Liver (tissue), 7 donors: ENCODE measurements at regions not wholly inside any gene's neighbourhood (a gene's known extent, or its start where the extent isn't known, plus 50 kb on each side); places are given as distances from the start of the nearest gene placed in this dataset.

Experiments used
- DNase-seq: peaks from one replicate; pipeline ENCODE4 v3.0.0-alpha.2; 2017; ENCODE audit warnings: low spot score
- H3K27ac ChIP-seq, 2 donors: one replicate each; pipeline ENCODE4 v1.7.0; 2013; ENCODE audit warnings: inconsistent platforms in 2 of 2, low read length in 2 of 2, control low read depth in 1 of 2, low read depth in 1 of 2, mild to moderate bottlenecking in 1 of 2
- H3K27me3 ChIP-seq, 4 donors: one replicate each; pipeline versions ENCODE4 v1.6.1 to v1.7.0; 2013; ENCODE audit warnings: low read length in 3 of 4, inconsistent platforms in 1 of 4, mild to moderate bottlenecking in 1 of 4, moderate library complexity in 1 of 4; ENCODE audit not compliant: control insufficient read depth in 4 of 4, insufficient read depth in 4 of 4
- H3K36me3 ChIP-seq, 4 donors: one replicate each; pipeline versions ENCODE4 v1.6.1 to v1.7.0; 2013; ENCODE audit warnings: low read length in 3 of 4, mild to moderate bottlenecking in 3 of 4, low read depth in 1 of 4, moderate library complexity in 1 of 4; ENCODE audit not compliant: control insufficient read depth in 4 of 4, insufficient read depth in 3 of 4
- H3K4me1 ChIP-seq, 4 donors: one replicate each; pipeline versions ENCODE4 v1.6.1 to v1.7.0; 2013; ENCODE audit warnings: low read length in 3 of 4, mild to moderate bottlenecking in 3 of 4, moderate library complexity in 1 of 4; ENCODE audit not compliant: control insufficient read depth in 4 of 4, insufficient read depth in 4 of 4
- H3K4me3 ChIP-seq, 3 donors: one replicate each; pipeline versions ENCODE4 v1.6.1 to v1.7.0; 2013; ENCODE audit warnings: low read length in 3 of 3, control low read depth in 1 of 3, low read depth in 1 of 3, mild to moderate bottlenecking in 1 of 3
- H3K9ac ChIP-seq, 2 donors: one replicate each; pipeline ENCODE4 v1.7.0; 2013; ENCODE audit warnings: low read length in 2 of 2, mild to moderate bottlenecking in 2 of 2, moderate library complexity in 2 of 2, control low read depth in 1 of 2, low read depth in 1 of 2
- H3K9me3 ChIP-seq, 4 donors: one replicate each; pipeline versions ENCODE4 v1.6.1 to v1.7.0; 2013; ENCODE audit warnings: low read length in 3 of 4; ENCODE audit not compliant: control insufficient read depth in 4 of 4
- ATF3 ChIP-seq: IDR thresholded peaks from 2 replicates; pipeline ENCODE4 v1.6.1; 2016; ENCODE audit warnings: antibody characterized with exemption
- EGR1 ChIP-seq, 2 donors: IDR thresholded peaks; 2 replicates each; pipeline ENCODE4 v1.6.1; 2016 to 2018; ENCODE audit warnings: antibody characterized with exemption in 2 of 2, low read depth in 2 of 2
- FOXA1 ChIP-seq: IDR thresholded peaks from 2 replicates; pipeline ENCODE4 v1.6.1; 2016; ENCODE audit warnings: antibody characterized with exemption
- FOXA2 ChIP-seq: IDR thresholded peaks from 2 replicates; pipeline ENCODE4 v1.6.1; 2016; ENCODE audit warnings: antibody characterized with exemption
- GABPA ChIP-seq, 2 donors: IDR thresholded peaks in 1 of 2; conservative IDR thresholded peaks in 1 of 2; 2 replicates each; pipeline ENCODE4 v1.6.1; 2016; ENCODE audit warnings: antibody characterized with exemption in 2 of 2, mild to moderate bottlenecking in 1 of 2, moderate library complexity in 1 of 2
- HNF4G ChIP-seq: IDR thresholded peaks from 2 replicates; pipeline ENCODE4 v1.6.1; 2016; ENCODE audit warnings: antibody characterized with exemption
- MAX ChIP-seq: IDR thresholded peaks from 2 replicates; pipeline ENCODE4 v1.6.1; 2016; ENCODE audit warnings: antibody characterized with exemption
- RAD21 ChIP-seq, 2 donors: IDR thresholded peaks; 2 replicates each; pipeline ENCODE4 v1.6.1; 2016; ENCODE audit warnings: antibody characterized with exemption in 2 of 2, mild to moderate bottlenecking in 2 of 2
- REST ChIP-seq: IDR thresholded peaks from 2 replicates; pipeline ENCODE4 v1.6.1; 2016; ENCODE audit warnings: antibody characterized with exemption, mild to moderate bottlenecking
- RXRA ChIP-seq, 2 donors: IDR thresholded peaks; 2 replicates each; pipeline ENCODE4 v1.6.1; 2017 to 2018; ENCODE audit warnings: antibody characterized with exemption in 2 of 2, mild to moderate bottlenecking in 1 of 2
- ZBTB33 ChIP-seq: IDR thresholded peaks from 2 replicates; pipeline ENCODE4 v1.6.1; 2016; ENCODE audit warnings: antibody characterized with exemption
- WGBS: extraction: QIAGEN DNeasy Blood & Tissue Kit; methylation state at CpG from one replicate; pipeline ENCODE4 v1.1.7; 2013; 5-methylcytosine and 5-hydroxymethylcytosine counted together
- donor health status: healthy.
- donor health status: healthy.
- donor health status: healthy.
- donor health status: healthy.

- no peak for DNase-seq
- 93% methylated on average over 6 of the region's 6 CpGs for WGBS
- no peak overlapping the region for H3K9ac ChIP-seq
- no peak overlapping the region for H3K27ac ChIP-seq
- no peak for TF ChIP-seq ZBTB33
- no peak for TF ChIP-seq REST
- TF ChIP-seq ATF3, result no peak
- TF ChIP-seq RAD21 (IDR thresholded peaks at IDR 0.05), result no peak
- no peak for TF ChIP-seq FOXA1
- no peak overlapping the region for H3K4me3 ChIP-seq
- no peaks in the 10 kb centered on the region for H3K36me3 ChIP-seq
- no peaks in the 10 kb centered on the region for H3K27me3 ChIP-seq
- H3K9me3 ChIP-seq, result no peaks in the 10 kb centered on the region
- no peaks in the 10 kb centered on the region for H3K4me1 ChIP-seq
Observed at GRCh38 chrX:8244301-8244700, 73.2 kb upstream of the VCX2 start.

GRCh38 chrX:8245411-8245810 lies 74.3 kb upstream of the VCX2 start:
- no peaks in the 10 kb centered on the region for H3K9me3 ChIP-seq
- 85% methylated on average over 1 of the region's 1 CpG for WGBS
- no peak for DNase-seq
- no peak overlapping the region for H3K27ac ChIP-seq
- no peak overlapping the region for H3K4me3 ChIP-seq
- H3K4me1 ChIP-seq, result no peaks in the 10 kb centered on the region
- no peak overlapping the region for H3K9ac ChIP-seq
- H3K27me3 ChIP-seq, result no peaks in the 10 kb centered on the region
- TF ChIP-seq REST, result peak; percentile 54
- no peak for TF ChIP-seq ATF3
- H3K36me3 ChIP-seq, result no peaks in the 10 kb centered on the region

- Histone ChIP-seq H3K9ac (no peak overlapping the region), H3K4me1 (no peaks in the 10 kb centered on the region), H3K27me3 (no peaks in the 10 kb centered on the region), H3K27ac (no peak overlapping the region), H3K9me3 (no peaks in the 10 kb centered on the region), H3K36me3 (no peaks in the 10 kb centered on the region), H3K4me3 (no peak overlapping the region)
- WGBS, result 90% methylated on average over 3 of the region's 3 CpGs
- TF ChIP-seq GABPA (IDR thresholded peaks at IDR 0.05 in 1 of 2, conservative IDR thresholded peaks at IDR 0.05 in 1 of 2) (no peak), HNF4G (no peak), EGR1 (IDR thresholded peaks at IDR 0.05; ENCODE audit: low read depth in 2 of 2) (no peak), RXRA (IDR thresholded peaks at IDR 0.05) (no peak), MAX (no peak), FOXA1 (no peak), FOXA2 (no peak)
- no peak for DNase-seq
Observed at GRCh38 chrX:8253096-8253495, 82.0 kb upstream of the VCX2 start.
